H1 (cell line): ENCODE measurements at regions not wholly inside any gene's neighbourhood (a gene's known extent, or its start where the extent isn't known, plus 50 kb on each side); places are given as distances from the start of the nearest gene placed in this dataset.

Experiments used
- CTCF ChIA-PET: fragments of 300-600 bp; sonication (Branson Sonifier 250); formaldehyde crosslinking; loops from one replicate; lab custom pipeline; 2021; ENCODE audit not compliant: partially characterized antibody; lab: Charles Lee
- POLR2A ChIA-PET: fragments of 300-600 bp; sonication (Branson Sonifier 250); formaldehyde crosslinking; loops from one replicate; lab custom pipeline; 2021; ENCODE audit warnings: inconsistent platforms; ENCODE audit not compliant: partially characterized antibody; lab: Charles Lee
- DNase-seq, 2 experiments: peaks; one replicate each; pipeline versions ENCODE4 v3.0.0 to v3.0.0-alpha.2; 2010 to 2022; ENCODE audit warnings: low spot score in 2 of 2, low read depth in 1 of 2, mixed read lengths in 1 of 2
- FAIRE-seq: peaks from 2 replicates; lab custom pipeline; 2011; peaks lifted over from hg19 to GRCh38; lab: Jason Lieb, UNC
- H2AFZ ChIP-seq: 2 replicates; pipeline ENCODE4 v1.8.1; 2012; ENCODE audit warnings: low read length, inconsistent platforms
- H2AK5ac ChIP-seq: 2 replicates; pipeline ENCODE4 v1.6.1; 2013; ENCODE audit warnings: low read depth, low read length
- H2BK120ac ChIP-seq: replicated peaks from 2 replicates; pipeline ENCODE3; 2013; ENCODE audit warnings: low read depth, low read length, inconsistent platforms
- H2BK12ac ChIP-seq: 2 replicates; pipeline ENCODE4 v1.6.1; 2013; ENCODE audit warnings: low read depth, low read length
- H2BK15ac ChIP-seq: 2 replicates; pipeline ENCODE4 v1.6.1; 2013; ENCODE audit warnings: low read length
- H2BK20ac ChIP-seq: 2 replicates; pipeline ENCODE4 v1.6.1; 2013; ENCODE audit warnings: low read length
- H2BK5ac ChIP-seq: 2 replicates; pipeline ENCODE4 v1.6.1; 2013; ENCODE audit warnings: low read depth, low read length
- H3K14ac ChIP-seq: 2 replicates; pipeline ENCODE4 v1.6.1; 2013; ENCODE audit warnings: inconsistent platforms; ENCODE audit not compliant: insufficient read length
- H3K18ac ChIP-seq: 2 replicates; pipeline ENCODE4 v1.6.1; 2013; ENCODE audit warnings: low read length; ENCODE audit errors: extremely low read depth
- H3K23ac ChIP-seq: 2 replicates; pipeline ENCODE4 v1.6.1; 2013; ENCODE audit warnings: inconsistent platforms; ENCODE audit not compliant: insufficient read length
- H3K23me2 ChIP-seq: 2 replicates; pipeline ENCODE4 v1.6.1; 2013; ENCODE audit warnings: low read depth, low read length
- H3K27ac ChIP-seq: 2 replicates; pipeline ENCODE4 v1.6.1; 2011; ENCODE audit warnings: low read depth, low read length, inconsistent platforms
- H3K27me3 ChIP-seq, 4 experiments: replicated peaks in 1 of 4; 1 replicate in 1 of 4; 2 replicates in 3 of 4; pipeline versions ENCODE4 v1.6.1 to v1.8.1; 2011 to 2013; ENCODE audit warnings: low read length in 3 of 4, mild to moderate bottlenecking in 3 of 4, inconsistent platforms in 2 of 4, mixed read lengths in 2 of 4, moderate library complexity in 1 of 4; ENCODE audit not compliant: control insufficient read depth in 3 of 4, insufficient read depth in 3 of 4; ENCODE audit errors: extremely low read depth in 1 of 4
- H3K36me3 ChIP-seq, 4 experiments: 2 replicates each; pipeline versions ENCODE4 v1.6.1 to v1.8.1; 2011 to 2013; ENCODE audit warnings: mild to moderate bottlenecking in 4 of 4, low read length in 3 of 4, moderate library complexity in 2 of 4, control low read depth in 1 of 4, inconsistent platforms in 1 of 4; ENCODE audit not compliant: insufficient read depth in 4 of 4, control insufficient read depth in 2 of 4
- H3K4ac ChIP-seq: replicated peaks from 2 replicates; pipeline ENCODE3; 2013; ENCODE audit warnings: low read length, low read depth, mixed read lengths, inconsistent platforms; ENCODE audit not compliant: insufficient read length
- H3K4me1 ChIP-seq, 4 experiments: replicated peaks in 1 of 4; 1 replicate in 1 of 4; 2 replicates in 3 of 4; pipeline versions ENCODE4 v1.6.1 to v1.8.1; 2011 to 2013; ENCODE audit warnings: low read length in 3 of 4, inconsistent platforms in 2 of 4, mixed read lengths in 1 of 4; ENCODE audit not compliant: insufficient read depth in 4 of 4, control insufficient read depth in 3 of 4
- H3K4me2 ChIP-seq, 2 experiments: 2 replicates each; pipeline versions ENCODE4 v1.6.1 to v1.8.1; 2011 to 2013; ENCODE audit warnings: low read depth in 2 of 2, low read length in 2 of 2, control low read depth in 1 of 2, inconsistent platforms in 1 of 2, mild to moderate bottlenecking in 1 of 2; ENCODE audit not compliant: insufficient read depth in 1 of 2
- H3K4me3 ChIP-seq, 4 experiments: fragments of 200-600, 300-600 bp in 1 of 4; sonication (generic), shearing (Covaris generic), sonication (Bioruptor Twin) in 1 of 4; 2 replicates each; pipeline versions ENCODE4 v1.5.1 to v1.8.1; 2011 to 2016; ENCODE audit warnings: low read length in 4 of 4, low read depth in 3 of 4, control low read depth in 2 of 4, inconsistent platforms in 2 of 4, mild to moderate bottlenecking in 2 of 4, mixed read lengths in 1 of 4, moderate library complexity in 1 of 4; ENCODE audit not compliant: insufficient read depth in 2 of 4; ENCODE audit errors: extremely low read depth in 1 of 4
- H3K56ac ChIP-seq: replicated peaks from 2 replicates; pipeline ENCODE3; 2013; ENCODE audit warnings: low read depth, mild to moderate bottlenecking, mixed read lengths, low read length, inconsistent platforms; ENCODE audit not compliant: insufficient read length
- H3K79me1 ChIP-seq: 2 replicates; pipeline ENCODE4 v1.6.1; 2013; ENCODE audit warnings: low read depth, low read length, control low read depth
- H3K79me2 ChIP-seq, 2 experiments: 2 replicates each; pipeline versions ENCODE4 v1.6.1 to v1.8.1; 2012 to 2013; ENCODE audit warnings: low read length in 2 of 2, mild to moderate bottlenecking in 2 of 2, inconsistent platforms in 1 of 2; ENCODE audit not compliant: insufficient read depth in 2 of 2, control insufficient read depth in 1 of 2
- H3K9ac ChIP-seq, 4 experiments: replicated peaks in 1 of 4; 1 replicate in 1 of 4; 2 replicates in 3 of 4; pipeline versions ENCODE4 v1.6.1 to v1.8.1; 2011 to 2013; ENCODE audit warnings: low read depth in 3 of 4, low read length in 3 of 4, control low read depth in 2 of 4, mild to moderate bottlenecking in 2 of 4, moderate library complexity in 2 of 4, inconsistent platforms in 1 of 4; ENCODE audit errors: extremely low read depth in 1 of 4
- H3K9me3 ChIP-seq, 2 experiments: 2 replicates each; pipeline versions ENCODE4 v1.6.1 to v1.8.1; 2012 to 2013; ENCODE audit warnings: mild to moderate bottlenecking in 2 of 2, moderate library complexity in 2 of 2, control low read depth in 1 of 2, inconsistent platforms in 1 of 2, low read depth in 1 of 2, low read length in 1 of 2, mixed read lengths in 1 of 2; ENCODE audit not compliant: insufficient read depth in 2 of 2
- H4K20me1 ChIP-seq, 2 experiments: replicated peaks in 1 of 2; 2 replicates each; pipeline versions ENCODE3 to v1.8.1; 2011 to 2013; ENCODE audit warnings: inconsistent platforms in 2 of 2, low read length in 2 of 2, mild to moderate bottlenecking in 1 of 2; ENCODE audit not compliant: insufficient read depth in 2 of 2, control insufficient read depth in 1 of 2
- H4K5ac ChIP-seq: 2 replicates; pipeline ENCODE4 v1.6.1; 2013; ENCODE audit warnings: low read length, low read depth, mixed read lengths, inconsistent platforms; ENCODE audit not compliant: insufficient read length
- H4K8ac ChIP-seq: 2 replicates; pipeline ENCODE4 v1.8.0; 2013; ENCODE audit warnings: mild to moderate bottlenecking, moderate library complexity, low read length, inconsistent platforms; ENCODE audit not compliant: insufficient read depth; ENCODE audit errors: extremely low read depth
- H4K91ac ChIP-seq: replicated peaks from 2 replicates; pipeline ENCODE3; 2013; ENCODE audit warnings: low read length, mixed read lengths, inconsistent platforms; ENCODE audit not compliant: insufficient read length
- CREB1 ChIP-seq: IDR thresholded peaks from 2 replicates; pipeline ENCODE4 v1.6.1; 2012; ENCODE audit warnings: inconsistent platforms
- GABPA ChIP-seq: IDR thresholded peaks from 2 replicates; pipeline ENCODE4 v1.6.1; 2011; ENCODE audit warnings: mild to moderate bottlenecking, low read length, moderate library complexity, borderline replicate concordance; ENCODE audit not compliant: insufficient read depth
- NRF1 ChIP-seq: IDR thresholded peaks from 2 replicates; pipeline ENCODE4 v1.6.1; 2011; ENCODE audit warnings: mild to moderate bottlenecking, low read depth, low read length, improper control_type of control experiment
- WGBS, 2 experiments: shearing (Covaris generic) in 1 of 2; methylation state at CpG; one replicate each; pipeline versions ENCODE4 v1.1.6 to v1.1.7; 2013 to 2015; ENCODE audit warnings: low lambda C conversion rate in 2 of 2, mixed read lengths in 2 of 2, inconsistent platforms in 1 of 2, low coverage in 1 of 2, missing lambda C conversion rate in 1 of 2; ENCODE audit not compliant: insufficient replicate concordance in 2 of 2, insufficient coverage in 1 of 2, insufficient read length in 1 of 2; ENCODE audit errors: extremely low coverage in 1 of 2, missing lambda C conversion rate in 1 of 2; 5-methylcytosine and 5-hydroxymethylcytosine counted together
- TF ChIP-seq, protein P1 (sequence below): IDR thresholded peaks from 2 replicates; pipeline ENCODE4 v1.6.1; 2012; ENCODE audit warnings: inconsistent platforms

DNA sequence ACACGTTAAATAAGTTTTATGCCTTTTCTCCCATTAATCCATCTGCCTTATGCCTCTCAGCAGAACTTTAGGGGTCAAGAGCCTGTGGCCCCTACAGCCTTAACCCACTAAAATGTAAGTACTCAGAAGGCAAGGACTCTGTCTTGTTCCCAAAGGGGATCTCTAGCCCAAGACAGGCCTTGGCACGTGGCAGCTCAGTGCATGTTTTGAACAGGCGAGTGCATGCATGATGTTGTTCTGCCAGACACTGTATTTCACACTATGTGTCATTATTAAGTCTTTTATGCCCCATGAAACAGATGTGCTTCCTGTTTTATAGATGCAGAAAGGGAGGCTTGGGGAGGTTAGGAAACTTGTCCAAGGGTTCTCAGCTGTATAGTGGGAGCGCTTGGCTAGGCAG lies 102.8 kb downstream of the ETS2 start:
- H3K9me3 ChIP-seq, result no peaks in the 10 kb centered on the region
- no peak overlapping the region for H2AK5ac ChIP-seq
- no peak overlapping the region for H3K56ac ChIP-seq
- H3K4me2 ChIP-seq, result no peak overlapping the region
- no peak overlapping the region for H4K8ac ChIP-seq
- POLR2A ChIA-PET, result no interaction called here
- no peak overlapping the region for H3K9ac ChIP-seq
- H2BK20ac ChIP-seq, result no peak overlapping the region
- CTCF ChIA-PET, result no interaction called here
- peaks cover 0 to 19% (median 8%) of the 10 kb centered on the region in 4 experiments; a peak in 5 of 7 replicates for H3K4me1 ChIP-seq
- H3K27ac ChIP-seq, result no peak overlapping the region
- H3K4ac ChIP-seq, result no peak overlapping the region
- no peak overlapping the region for H4K91ac ChIP-seq
- H3K18ac ChIP-seq, result no peak overlapping the region
- no peaks in the 10 kb centered on the region for H3K79me2 ChIP-seq
- peaks cover 4% of the 10 kb centered on the region for H3K23me2 ChIP-seq
- no peak overlapping the region for H2BK120ac ChIP-seq
- WGBS, 2 experiments, result 83% methylated on average over 4 of the region's 4 CpGs; no CpG with 5 or more reads in 1 of the 2 experiments
- peaks cover 0 to 5% (median 2%) of the 10 kb centered on the region in 4 experiments; a peak in 3 of 7 replicates for H3K27me3 ChIP-seq
- H3K23ac ChIP-seq, result no peak overlapping the region
- H3K4me3 ChIP-seq, result no peak overlapping the region
- no peak overlapping the region for H2AFZ ChIP-seq
- H2BK15ac ChIP-seq, result no peak overlapping the region
- H4K5ac ChIP-seq, result no peak overlapping the region
- DNase-seq, result no peak
- no peak overlapping the region for H2BK12ac ChIP-seq
- H4K20me1 ChIP-seq, result peaks cover 0 to under 1% of the 10 kb centered on the region in 2 experiments
- H2BK5ac ChIP-seq, result no peak overlapping the region
- no peak for FAIRE-seq
- H3K79me1 ChIP-seq, result no peaks in the 10 kb centered on the region
- H3K36me3 ChIP-seq, result no peaks in the 10 kb centered on the region
- H3K14ac ChIP-seq, result no peak overlapping the region
- no peak for TF ChIP-seq CREB1
- TF ChIP-seq, protein P1, sequence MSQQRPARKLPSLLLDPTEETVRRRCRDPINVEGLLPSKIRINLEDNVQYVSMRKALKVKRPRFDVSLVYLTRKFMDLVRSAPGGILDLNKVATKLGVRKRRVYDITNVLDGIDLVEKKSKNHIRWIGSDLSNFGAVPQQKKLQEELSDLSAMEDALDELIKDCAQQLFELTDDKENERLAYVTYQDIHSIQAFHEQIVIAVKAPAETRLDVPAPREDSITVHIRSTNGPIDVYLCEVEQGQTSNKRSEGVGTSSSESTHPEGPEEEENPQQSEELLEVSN, result no peak
- no peak for TF ChIP-seq GABPA
- TF ChIP-seq NRF1, result no peak
